GM10266 (cell line): ENCODE measurements at regions not wholly inside any gene's neighbourhood (a gene's known extent, or its start where the extent isn't known, plus 50 kb on each side); places are given as distances from the start of the nearest gene placed in this dataset.

Experiments used
- DNase-seq: peaks from one replicate; pipeline ENCODE4 v3.0.0; 2012; ENCODE audit errors: extremely low spot score
- CTCF ChIP-seq: IDR thresholded peaks from 2 replicates; pipeline ENCODE4 v1.5.1; 2012; ENCODE audit warnings: mild to moderate bottlenecking, low read depth; ENCODE audit not compliant: control insufficient read depth, insufficient read depth; ENCODE audit errors: missing control alignments

- no peak for TF ChIP-seq CTCF
Observed at GRCh38 chr14:101131451-101131916, 228.0 kb upstream of the RTL1 start.

DNA sequence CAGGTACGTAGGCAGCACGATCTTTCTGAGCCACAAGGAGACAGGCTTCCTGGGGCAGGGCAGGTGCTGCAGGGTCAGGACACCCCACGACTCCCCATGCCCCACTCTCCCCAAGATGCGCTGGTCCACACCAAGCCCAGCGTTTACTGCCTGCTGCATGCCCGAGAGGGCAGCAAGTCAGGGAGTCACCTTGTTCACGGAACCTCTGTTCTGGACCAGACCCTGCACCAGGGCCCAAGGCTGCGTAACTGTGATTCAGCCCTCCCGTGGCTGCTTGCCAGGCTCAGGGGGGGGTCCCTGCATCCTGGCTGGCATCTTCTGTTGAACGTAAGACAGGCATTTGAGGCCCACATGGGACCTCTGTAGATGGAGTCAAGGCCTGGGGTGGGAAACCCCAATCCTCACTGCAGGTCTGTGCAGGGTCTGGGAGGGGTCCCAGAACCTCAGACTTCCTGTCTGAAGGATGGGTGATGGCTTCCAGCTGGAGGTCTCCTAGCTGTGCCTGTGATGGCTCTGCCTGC is 228.6 kb upstream of the RTL1 start:
- no peak for TF ChIP-seq CTCF
- no peak for DNase-seq

More at GRCh38 chr14:101131451-101131916, 228.0 kb upstream of the RTL1 start:
- no peak for DNase-seq

DNA sequence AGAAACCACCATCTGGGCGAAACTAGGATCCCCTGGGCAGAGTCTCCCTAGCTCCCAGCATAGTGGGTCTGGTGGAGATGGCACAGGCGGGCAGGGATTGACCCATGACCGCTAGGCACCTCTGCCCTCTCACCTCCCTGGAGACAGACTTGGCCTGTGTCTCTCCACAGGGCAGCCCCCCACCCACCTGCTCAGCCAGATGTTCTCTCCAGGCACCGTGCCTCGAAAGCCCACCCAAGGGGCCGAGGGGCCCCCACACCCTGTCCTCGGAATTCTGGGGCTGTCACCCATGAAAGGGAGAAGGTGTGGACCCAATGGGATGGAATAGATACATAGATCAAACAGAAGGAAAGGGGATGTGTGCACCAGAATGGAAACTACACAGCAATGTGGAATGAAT is 229.1 kb upstream of the RTL1 start:
- no peak for TF ChIP-seq CTCF
- DNase-seq = no peak

DNA sequence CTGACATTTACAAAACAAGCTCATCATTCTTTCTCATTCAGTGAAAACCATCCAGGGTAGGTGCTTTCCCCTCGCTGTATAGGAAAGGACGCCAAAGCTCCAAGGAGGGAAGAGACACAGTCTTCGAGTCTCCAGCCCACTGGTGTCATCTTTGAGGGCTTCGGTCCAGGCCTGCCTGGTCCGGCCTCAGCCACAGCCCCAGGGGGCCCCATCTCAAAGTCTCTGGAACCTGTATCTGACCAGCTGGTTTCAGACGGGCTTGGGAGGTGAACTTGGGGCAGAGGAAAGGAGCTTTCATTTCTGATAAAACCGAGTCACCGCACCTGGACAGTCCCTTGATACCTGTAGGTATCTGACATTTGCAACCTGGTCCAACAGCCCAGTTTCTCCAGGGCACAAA is 229.5 kb upstream of the RTL1 start:
- no peak for TF ChIP-seq CTCF
- DNase-seq = no peak

DNA sequence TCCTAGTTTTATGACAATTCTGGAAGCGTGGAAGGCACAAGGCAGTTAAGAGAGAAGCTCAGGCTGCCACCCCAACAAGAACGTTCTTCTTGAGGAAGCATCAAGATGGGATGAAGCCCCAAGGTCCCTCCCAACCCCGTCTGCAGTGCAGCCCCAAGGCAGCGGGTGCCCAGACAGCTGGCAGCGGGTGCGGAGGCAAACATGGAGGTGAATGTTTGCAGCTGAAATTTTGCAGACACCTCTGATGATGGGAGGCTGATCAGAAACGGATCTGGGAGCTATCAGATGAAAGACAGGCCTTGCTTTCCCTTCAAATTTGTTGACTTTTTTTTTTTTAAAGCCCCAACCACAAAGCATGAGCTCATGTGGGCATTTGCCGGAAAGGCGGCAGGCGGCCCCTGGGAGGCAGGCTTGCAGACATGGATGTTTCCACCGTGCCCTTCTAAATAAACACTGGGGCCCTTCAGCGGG is 230.7 kb upstream of the RTL1 start:
- no peak for DNase-seq

GRCh38 chr14:101134851-101135433 is 231.4 kb upstream of the RTL1 start:
- no peak for TF ChIP-seq CTCF
- DNase-seq = no peak

More for the DNA sequence above, 230.7 kb upstream of the RTL1 start:
- no peak for TF ChIP-seq CTCF
